Natural killer cell (primary cell): ENCODE measurements at regions not wholly inside any gene's neighbourhood (a gene's known extent, or its start where the extent isn't known, plus 50 kb on each side); places are given as distances from the start of the nearest gene placed in this dataset.

Experiments used
- ATAC-seq, 3 donors: fragments of 150-1000 bp in 2 of 3; fragments of 200-7000 bp in 1 of 3; cut with Tn5 transposase; 1 replicate in 1 of 3; 2 replicates in 2 of 3; pipeline ENCODE4 v1.10.0; 2021; ENCODE audit warnings: mild to moderate bottlenecking in 2 of 3, moderate library complexity in 2 of 3
- DNase-seq, 2 donors: peaks; one replicate each; pipeline versions ENCODE4 v3.0.0 to v3.0.0-alpha.2; 2013 to 2021; ENCODE audit warnings: mixed read lengths in 1 of 2
- H3K27ac ChIP-seq: one replicate; pipeline ENCODE4 v1.5.1; 2013; ENCODE audit warnings: mild to moderate bottlenecking, low read length
- H3K27me3 ChIP-seq: one replicate; pipeline ENCODE4 v1.6.1; 2013; ENCODE audit warnings: low read length; ENCODE audit not compliant: control insufficient read depth, insufficient read depth
- H3K36me3 ChIP-seq: one replicate; pipeline ENCODE4 v1.6.1; 2013; ENCODE audit warnings: low read length; ENCODE audit not compliant: control insufficient read depth, insufficient read depth
- H3K4me1 ChIP-seq: one replicate; pipeline ENCODE4 v1.6.1; 2013; ENCODE audit warnings: low read length; ENCODE audit not compliant: control insufficient read depth, insufficient read depth
- H3K4me3 ChIP-seq: one replicate; pipeline ENCODE4 v1.5.1; 2013; ENCODE audit warnings: low read length
- H3K9me3 ChIP-seq: one replicate; pipeline ENCODE4 v1.6.1; 2013; ENCODE audit warnings: low read length; ENCODE audit not compliant: control insufficient read depth, insufficient read depth
- H3K27ac Mint-ChIP-seq, 2 donors: one replicate each; pipeline ENCODE4 v1.8.0; 2022; ENCODE audit warnings: mild to moderate bottlenecking in 2 of 2, mixed read lengths in 2 of 2, moderate library complexity in 1 of 2
- H3K27me3 Mint-ChIP-seq, 2 donors: one replicate each; pipeline ENCODE4 v1.8.0; 2022; ENCODE audit warnings: low read depth in 2 of 2, mixed read lengths in 2 of 2
- H3K36me3 Mint-ChIP-seq: one replicate; pipeline ENCODE4 v1.8.0; 2022; ENCODE audit warnings: mixed read lengths
- H3K4me1 Mint-ChIP-seq, 2 donors: one replicate each; pipeline ENCODE4 v1.8.0; 2022; ENCODE audit warnings: mixed read lengths in 2 of 2
- H3K4me3 Mint-ChIP-seq: one replicate; pipeline ENCODE4 v1.8.0; 2022; ENCODE audit warnings: mild to moderate bottlenecking, moderate library complexity, mixed read lengths
- H3K9me3 Mint-ChIP-seq, 2 donors: one replicate each; pipeline ENCODE4 v1.8.0; 2022; ENCODE audit warnings: mixed read lengths in 2 of 2
- WGBS: methylation state at CpG from one replicate; pipeline ENCODE4 v1.1.7; 2013; ENCODE audit warnings: missing lambda C conversion rate; ENCODE audit not compliant: insufficient coverage; 5-methylcytosine and 5-hydroxymethylcytosine counted together
- intact Hi-C: fragments of 100-400 bp; cut with micrococcal nuclease; formaldehyde crosslinking; loops from one replicate; pipeline ENCODE4 v1.14.2; 2022
- TF ChIP-seq, protein P1 (sequence below): fragments of 200-600 bp; IDR thresholded peaks from one replicate; pipeline ENCODE4 v1.8.0; 2022; ENCODE audit warnings: antibody characterized with exemption

GRCh38 chr13:110047496-110047895 lies 259.5 kb downstream of the COL4A1 start:
- Mint-ChIP-seq H3K27ac (no peak overlapping the region), H3K4me1 (no peaks in the 10 kb centered on the region), H3K9me3 (no peaks in the 10 kb centered on the region), H3K4me3 (no peak overlapping the region), H3K27me3 (no peaks in the 10 kb centered on the region), H3K36me3 (no peaks in the 10 kb centered on the region)
- ATAC-seq (no peak), DNase-seq (no peak)
- Histone ChIP-seq H3K27ac (no peak overlapping the region), H3K9me3 (no peaks in the 10 kb centered on the region), H3K4me1 (no peaks in the 10 kb centered on the region), H3K4me3 (no peak overlapping the region), H3K36me3 (no peaks in the 10 kb centered on the region), H3K27me3 (no peaks in the 10 kb centered on the region)
- intact Hi-C loops, result no loop called here
- TF ChIP-seq, protein P1, sequence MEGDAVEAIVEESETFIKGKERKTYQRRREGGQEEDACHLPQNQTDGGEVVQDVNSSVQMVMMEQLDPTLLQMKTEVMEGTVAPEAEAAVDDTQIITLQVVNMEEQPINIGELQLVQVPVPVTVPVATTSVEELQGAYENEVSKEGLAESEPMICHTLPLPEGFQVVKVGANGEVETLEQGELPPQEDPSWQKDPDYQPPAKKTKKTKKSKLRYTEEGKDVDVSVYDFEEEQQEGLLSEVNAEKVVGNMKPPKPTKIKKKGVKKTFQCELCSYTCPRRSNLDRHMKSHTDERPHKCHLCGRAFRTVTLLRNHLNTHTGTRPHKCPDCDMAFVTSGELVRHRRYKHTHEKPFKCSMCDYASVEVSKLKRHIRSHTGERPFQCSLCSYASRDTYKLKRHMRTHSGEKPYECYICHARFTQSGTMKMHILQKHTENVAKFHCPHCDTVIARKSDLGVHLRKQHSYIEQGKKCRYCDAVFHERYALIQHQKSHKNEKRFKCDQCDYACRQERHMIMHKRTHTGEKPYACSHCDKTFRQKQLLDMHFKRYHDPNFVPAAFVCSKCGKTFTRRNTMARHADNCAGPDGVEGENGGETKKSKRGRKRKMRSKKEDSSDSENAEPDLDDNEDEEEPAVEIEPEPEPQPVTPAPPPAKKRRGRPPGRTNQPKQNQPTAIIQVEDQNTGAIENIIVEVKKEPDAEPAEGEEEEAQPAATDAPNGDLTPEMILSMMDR, result no peak
- WGBS, result 21% methylated on average over 7 of the region's 7 CpGs

DNA sequence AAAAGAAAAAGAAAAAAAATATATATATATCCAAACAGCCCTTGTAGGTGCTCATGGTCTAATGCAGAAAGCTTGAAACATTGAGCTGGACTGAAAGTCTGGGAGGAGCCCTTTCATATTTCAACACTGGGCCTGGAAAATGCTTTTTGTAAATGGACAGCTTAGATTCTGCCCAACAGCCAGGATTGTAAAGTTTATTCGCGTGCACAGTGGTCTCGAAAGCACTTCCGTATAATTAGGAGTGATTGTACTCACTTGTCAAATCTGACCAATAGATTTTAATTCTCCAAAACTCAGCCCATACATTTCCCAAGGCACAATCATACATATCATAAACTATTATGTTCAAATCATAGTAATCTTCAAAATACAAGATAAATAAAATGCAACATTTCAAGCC lies 260.1 kb downstream of the COL4A1 start:
- H3K4me3 Mint-ChIP-seq, result no peak overlapping the region
- Histone ChIP-seq H3K4me3 (no peak overlapping the region), H3K36me3 (no peaks in the 10 kb centered on the region), H3K9me3 (no peaks in the 10 kb centered on the region), H3K27me3 (no peaks in the 10 kb centered on the region), H3K4me1 (no peaks in the 10 kb centered on the region), H3K27ac (no peak overlapping the region)
- no peak overlapping the region for H3K27ac Mint-ChIP-seq
- H3K9me3 Mint-ChIP-seq, result no peaks in the 10 kb centered on the region
- no peak for ATAC-seq
- WGBS, result 53% methylated on average over 2 of the region's 4 CpGs
- no peaks in the 10 kb centered on the region for H3K27me3 Mint-ChIP-seq
- H3K36me3 Mint-ChIP-seq, result no peaks in the 10 kb centered on the region
- intact Hi-C loops, result no loop called here
- TF ChIP-seq, protein P1, result no peak
- no peaks in the 10 kb centered on the region for H3K4me1 Mint-ChIP-seq
- no peak for DNase-seq

GRCh38 chr13:110045919-110046318 lies 259.5 kb upstream of the IRS2 start:
- no peak overlapping the region for H3K27ac ChIP-seq
- Mint-ChIP-seq H3K9me3 (no peaks in the 10 kb centered on the region), H3K36me3 (no peaks in the 10 kb centered on the region), H3K27ac (no peak overlapping the region), H3K4me1 (no peaks in the 10 kb centered on the region), H3K4me3 (no peak overlapping the region), H3K27me3 (no peaks in the 10 kb centered on the region)
- ATAC-seq (no peak), DNase-seq (no peak)
- H3K4me3 ChIP-seq, result no peak overlapping the region
- no peaks in the 10 kb centered on the region for H3K36me3 ChIP-seq
- TF ChIP-seq, protein P1, result no peak
- H3K9me3 ChIP-seq, result no peaks in the 10 kb centered on the region
- 85% methylated on average over 5 of the region's 5 CpGs for WGBS
- no peaks in the 10 kb centered on the region for H3K27me3 ChIP-seq
- no peaks in the 10 kb centered on the region for H3K4me1 ChIP-seq
- intact Hi-C loops, result no loop called here

- WGBS, result 96% methylated on average over 10 of the region's 10 CpGs
- Mint-ChIP-seq H3K9me3 (no peaks in the 10 kb centered on the region), H3K27ac (no peak overlapping the region), H3K4me1 (no peaks in the 10 kb centered on the region), H3K4me3 (no peak overlapping the region), H3K27me3 (no peaks in the 10 kb centered on the region), H3K36me3 (no peaks in the 10 kb centered on the region)
- no peak for DNase-seq
- intact Hi-C loops, result no loop called here
- Histone ChIP-seq H3K36me3 (no peaks in the 10 kb centered on the region), H3K4me3 (no peak overlapping the region), H3K9me3 (no peaks in the 10 kb centered on the region), H3K27me3 (no peaks in the 10 kb centered on the region), H3K27ac (no peak overlapping the region), H3K4me1 (no peaks in the 10 kb centered on the region)
- TF ChIP-seq, protein P1, result no peak
- no peak for ATAC-seq
Observed at GRCh38 chr13:110045202-110045601, 258.8 kb upstream of the IRS2 start.
